ENCODE measurements at regions not wholly inside any gene's neighbourhood (a gene's known extent, or its start where the extent isn't known, plus 50 kb on each side); places are given as distances from the start of the nearest gene placed in this dataset.
"Not testable (repeated sequence)": the region's sequence is repeated elsewhere in the genome, so short reads cannot be mapped to it uniquely, and the experiment has no call there.

DNA sequence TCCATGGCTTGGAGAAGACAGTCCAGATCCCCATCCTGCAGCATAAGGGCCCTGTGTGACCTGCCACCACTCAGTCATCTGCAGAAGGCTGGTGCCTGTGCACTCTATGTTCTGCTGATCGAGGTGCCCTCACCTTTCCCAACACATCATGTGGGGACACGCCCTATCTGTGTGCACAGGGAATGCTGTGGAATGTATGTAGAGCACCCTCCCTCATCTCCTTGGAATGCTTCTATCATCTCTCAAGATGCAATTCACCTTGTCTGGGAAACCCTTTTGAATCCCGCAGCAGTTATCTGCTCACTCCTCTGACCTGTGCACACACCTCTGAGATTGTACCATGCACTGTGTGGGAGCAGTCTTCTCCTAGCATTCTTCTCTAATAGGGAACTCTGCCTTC, 207.2 kb upstream of the SSTR4 start:
- intact Hi-C loops (cut with DNase I): no loop called here

DNA sequence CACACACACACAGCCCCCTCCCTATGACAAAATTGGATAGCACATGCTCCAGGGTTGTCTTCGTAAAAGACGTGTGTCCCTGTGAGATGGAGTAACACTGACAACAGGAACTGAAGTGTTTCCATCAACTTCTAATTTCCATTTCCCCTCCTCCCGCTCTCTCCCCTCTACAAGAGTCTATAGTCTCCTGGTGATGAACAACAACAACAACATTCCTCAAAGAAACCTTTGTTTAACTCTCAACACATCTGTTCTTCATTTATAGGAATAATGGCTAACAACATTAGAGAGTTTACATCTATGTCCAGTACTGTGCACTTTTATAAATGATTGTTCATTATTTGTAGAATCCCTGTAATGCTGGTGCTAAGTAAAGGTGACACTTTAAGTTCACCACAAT, 205.8 kb upstream of the SSTR4 start:
- DNase-seq (ENCODE audit: low spot score): no peak
- intact Hi-C loops (cut with DNase I): no loop called here

More for the DNA sequence above, 207.2 kb upstream of the SSTR4 start:
- DNase-seq (ENCODE audit: low spot score): no peak

DNA sequence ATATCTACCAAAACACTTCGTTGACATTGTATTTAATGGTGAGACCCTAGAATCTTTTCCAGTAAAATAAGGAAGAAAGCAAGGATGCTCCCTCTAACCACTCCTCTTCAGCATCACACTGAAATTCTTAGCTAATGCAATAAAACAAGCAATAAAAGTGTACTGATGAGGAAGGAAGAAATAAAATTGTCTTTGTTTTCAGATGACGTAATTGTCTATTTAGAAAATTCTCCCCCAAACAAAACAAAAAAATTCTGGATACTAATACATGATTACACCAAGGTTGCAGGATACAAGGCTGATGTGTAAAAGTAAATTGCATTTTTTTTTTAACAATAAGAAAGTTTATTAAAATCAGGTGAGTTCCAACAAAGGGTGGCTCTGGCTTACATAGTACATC, 205.0 kb upstream of the SSTR4 start:
- intact Hi-C loops (cut with DNase I): no loop called here
- no peak for DNase-seq (ENCODE audit: low spot score)

DNA sequence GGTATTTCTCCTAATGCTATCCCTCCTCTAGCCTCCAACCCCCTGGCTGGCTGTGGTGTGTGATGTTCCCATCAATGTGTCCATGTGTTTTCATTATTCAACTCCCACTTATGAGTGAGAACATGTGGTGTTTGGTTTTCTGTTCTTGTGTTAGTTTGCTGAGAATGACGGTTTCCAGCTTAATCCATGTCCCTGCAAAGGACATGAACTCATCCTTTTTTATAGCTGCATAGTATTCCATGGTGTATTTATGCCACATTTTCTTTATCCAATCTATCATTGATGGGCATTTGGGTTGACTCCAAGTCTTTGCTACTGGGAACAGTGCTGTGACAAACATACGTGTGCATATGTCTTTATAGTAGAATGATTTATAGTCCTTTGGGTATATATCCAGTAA, 204.4 kb upstream of the SSTR4 start:
- DNase-seq (ENCODE audit: low spot score); intact Hi-C loops (cut with DNase I): not testable (repeated sequence)

DNA sequence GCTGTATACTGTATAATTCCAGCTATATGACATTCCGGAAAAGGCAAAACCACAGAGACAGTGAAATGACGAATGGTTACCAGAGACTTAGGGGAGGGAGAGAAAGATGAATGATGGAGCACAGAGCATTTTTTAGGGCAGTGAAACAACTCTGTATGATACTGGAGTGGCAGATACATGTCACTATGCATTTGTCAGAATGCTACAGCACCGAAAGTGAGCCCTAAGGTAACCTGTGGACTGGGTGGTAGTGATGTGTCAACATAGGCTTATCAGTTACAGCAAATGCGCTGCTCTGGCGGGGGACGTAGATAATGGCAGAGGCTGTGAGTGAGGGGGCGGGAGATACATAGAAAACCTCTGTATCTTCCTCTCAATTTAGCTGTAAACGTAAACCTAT, 201.3 kb upstream of the SSTR4 start:
- intact Hi-C loops (cut with DNase I): no loop called here
- no peak for DNase-seq (ENCODE audit: low spot score)

DNA sequence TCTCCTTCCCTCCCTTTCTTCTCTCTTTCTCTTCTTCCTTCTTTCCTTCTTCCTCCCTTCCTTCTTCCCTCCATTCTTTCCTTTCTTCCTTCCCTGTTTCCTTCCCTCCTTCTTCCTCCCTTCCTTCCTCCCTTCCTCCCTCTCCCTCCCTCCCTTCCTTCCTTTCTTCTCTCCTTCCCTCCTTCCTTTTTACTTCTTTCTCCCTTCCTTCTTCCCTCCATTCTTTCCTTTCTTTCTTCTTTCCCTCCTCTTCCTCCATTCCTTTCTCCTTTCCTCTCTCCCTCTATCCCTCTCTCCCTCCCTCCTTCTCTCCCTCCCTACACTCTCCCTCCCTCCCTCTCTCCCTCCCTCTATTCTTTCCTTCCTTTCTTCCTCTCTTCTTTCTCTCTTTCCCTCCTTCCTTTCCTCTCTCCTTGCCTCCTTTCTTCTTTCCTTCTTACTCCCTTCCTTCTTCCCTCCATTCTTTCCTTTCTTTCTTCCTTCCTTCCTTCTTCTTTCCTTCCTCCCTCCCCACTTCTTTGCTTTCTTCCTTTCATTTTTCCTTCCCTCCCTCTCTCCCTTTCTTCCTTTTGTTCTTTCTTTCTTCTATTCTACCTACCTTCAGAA, 200.4 kb upstream of the SSTR4 start:
- no peak for DNase-seq (ENCODE audit: low spot score)

DNA sequence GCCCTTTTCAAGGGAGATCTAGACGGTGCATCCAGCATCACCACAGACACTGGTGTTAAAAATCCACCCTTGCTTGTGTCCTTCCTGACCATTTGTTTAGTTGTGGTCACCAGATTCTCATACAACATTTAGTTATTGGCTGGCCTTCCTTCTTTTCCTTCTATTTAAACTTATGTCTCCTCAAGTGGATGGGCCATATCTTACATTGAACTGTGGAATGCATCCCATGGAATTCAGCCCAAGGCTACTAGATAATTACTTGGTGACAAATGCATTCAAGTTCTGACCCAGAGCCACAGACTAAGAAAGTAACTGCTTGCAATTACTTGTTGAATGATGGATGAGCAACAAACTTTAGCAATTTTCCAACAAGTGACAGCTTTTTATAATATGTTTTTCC, 198.9 kb upstream of the SSTR4 start:
- DNase-seq (ENCODE audit: low spot score): no peak
- intact Hi-C loops (cut with DNase I): no loop called here

More for the DNA sequence above, 200.4 kb upstream of the SSTR4 start:
- intact Hi-C loops (cut with DNase I): no loop called here

DNA sequence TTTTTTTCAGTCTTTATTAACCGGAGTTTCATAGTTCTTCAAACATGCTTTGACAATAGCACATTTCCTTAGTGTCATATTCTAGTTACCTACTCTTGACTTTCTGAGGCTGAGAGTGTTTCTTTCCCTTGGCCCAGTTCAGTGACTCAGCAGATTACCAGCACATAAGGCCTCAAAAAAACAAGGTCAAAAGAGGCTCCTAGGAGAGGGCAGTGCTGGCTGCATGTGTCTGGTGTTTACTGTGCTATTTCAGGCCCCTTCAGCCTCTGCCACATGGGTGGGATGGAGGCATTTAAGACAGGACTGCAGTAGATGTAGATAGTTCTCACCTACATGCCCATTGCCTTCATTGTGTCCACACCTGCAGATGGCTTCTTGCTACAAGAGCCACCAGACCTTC, 198.2 kb upstream of the SSTR4 start:
- intact Hi-C loops (cut with DNase I): no loop called here
- no peak for DNase-seq (ENCODE audit: low spot score)

DNA sequence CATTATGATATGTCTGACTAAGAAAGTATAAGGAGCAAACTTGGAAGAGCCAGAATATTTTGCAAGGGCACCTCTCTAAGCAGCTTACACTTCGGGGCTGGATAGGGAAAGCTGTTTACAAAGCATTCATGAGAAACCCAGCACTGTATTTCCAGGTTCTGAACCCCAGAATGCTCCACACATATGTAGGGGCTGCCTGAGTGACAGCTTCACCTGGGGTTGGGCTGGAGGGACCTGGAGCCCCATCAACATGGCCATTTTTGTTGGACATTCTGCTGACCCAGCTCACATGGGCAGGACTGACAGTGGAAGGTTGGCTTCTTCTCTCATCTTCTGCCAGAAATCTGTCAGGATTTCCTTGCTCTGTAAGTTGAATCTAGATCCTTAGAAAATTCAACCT, 197.1 kb upstream of the SSTR4 start:
- intact Hi-C loops (cut with DNase I): no loop called here
- no peak for DNase-seq (ENCODE audit: low spot score)

DNA sequence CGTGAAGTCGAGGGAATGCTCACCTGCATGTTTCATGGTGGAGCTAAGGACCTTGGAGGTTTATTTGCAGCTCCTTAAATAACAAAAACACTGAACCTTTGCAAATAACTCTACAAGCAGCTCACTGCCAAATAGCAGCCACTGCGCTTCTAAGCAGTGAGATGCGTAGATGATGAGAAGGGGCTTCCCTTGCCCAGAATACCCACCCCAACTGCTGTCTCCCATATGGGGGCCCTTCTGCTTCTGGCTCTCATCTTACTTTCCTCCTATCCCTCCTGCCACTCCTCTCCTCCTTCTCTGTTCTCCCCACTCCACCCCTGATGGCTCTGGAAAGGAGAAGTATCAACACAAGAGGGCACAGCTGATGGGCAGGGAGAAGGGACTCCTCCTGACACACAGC, 193.3 kb upstream of the SSTR4 start:
- intact Hi-C loops (cut with DNase I): no loop called here
- DNase-seq (ENCODE audit: low spot score): no peak

DNA sequence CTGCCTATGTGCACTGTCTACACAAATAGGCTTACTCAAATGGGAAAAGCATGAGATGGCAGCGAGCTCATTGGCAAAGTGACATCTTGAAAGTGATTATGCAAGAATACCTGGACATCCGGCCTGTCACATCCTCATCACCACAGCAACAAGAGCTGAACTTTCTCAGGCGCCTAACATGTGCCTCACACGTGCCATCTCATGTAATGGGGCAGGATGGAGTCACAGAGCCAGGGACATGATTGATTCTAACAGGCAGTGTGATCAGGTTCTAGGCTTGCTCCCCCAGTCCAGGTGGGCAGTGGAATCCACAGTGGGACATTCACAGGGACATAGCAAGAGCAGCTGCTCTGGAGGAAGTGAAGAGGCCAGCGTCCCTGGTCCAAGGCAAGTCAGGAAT, 192.3 kb upstream of the SSTR4 start:
- no peak for DNase-seq (ENCODE audit: low spot score)
- intact Hi-C loops (cut with DNase I): no loop called here

DNA sequence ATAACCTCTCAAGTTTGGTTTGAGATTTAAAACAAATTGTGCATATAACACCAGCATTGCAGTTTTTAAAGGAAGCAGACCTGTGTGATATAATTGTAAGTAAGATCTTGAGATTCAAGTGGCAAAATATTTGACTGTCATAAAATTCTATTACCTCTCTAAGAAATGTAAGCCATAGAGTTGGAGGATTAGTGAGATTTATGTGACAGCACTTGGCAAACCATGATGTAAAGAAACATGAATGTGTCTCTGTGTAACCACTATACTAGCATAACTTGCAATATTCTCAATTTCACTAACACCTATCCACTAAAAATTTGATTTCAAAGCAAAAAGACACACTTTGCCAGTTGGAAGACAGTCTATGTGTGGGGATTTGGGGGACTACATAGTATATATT, 190.2 kb upstream of the SSTR4 start:
- DNase-seq (ENCODE audit: low spot score): no peak
- intact Hi-C loops (cut with DNase I): no loop called here

DNA sequence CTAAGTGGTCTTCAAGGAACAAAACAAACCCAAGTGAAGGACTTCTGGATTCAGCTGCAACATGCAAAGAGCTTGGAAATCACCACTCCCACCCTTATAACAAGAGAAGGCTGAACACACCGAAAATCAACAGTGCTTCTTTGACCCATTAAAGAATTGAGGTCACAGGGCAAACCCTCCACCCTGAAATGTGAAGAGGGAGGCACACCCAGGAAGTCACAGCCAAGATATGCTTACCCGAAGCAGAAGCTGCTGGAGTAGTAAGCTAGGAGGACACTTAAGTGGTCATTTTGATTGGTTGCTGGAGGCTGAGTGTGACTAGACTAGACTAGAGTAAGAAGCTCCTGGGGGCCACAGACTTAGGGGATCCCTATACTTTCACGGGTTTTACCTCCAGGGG, 188.2 kb upstream of the SSTR4 start:
- DNase-seq (ENCODE audit: low spot score): no peak
- intact Hi-C loops (cut with DNase I): no loop called here

DNA sequence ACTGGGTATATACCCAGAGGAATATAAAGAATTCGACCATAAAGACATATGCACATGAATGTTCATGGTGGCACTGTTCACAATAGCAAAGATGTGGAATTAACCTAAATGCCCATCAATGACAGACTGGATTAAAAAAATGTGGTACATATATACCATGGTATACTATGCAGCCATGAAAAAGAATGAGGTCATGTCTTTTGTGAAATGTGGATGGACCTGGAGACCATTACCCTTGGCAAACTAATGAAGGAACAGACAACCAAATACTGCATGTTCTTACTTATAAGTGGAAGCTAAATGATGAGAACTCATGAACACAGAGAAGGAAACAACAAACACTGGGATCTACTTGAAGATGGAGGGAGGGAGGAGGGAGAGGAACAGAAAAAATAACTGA, 186.7 kb upstream of the SSTR4 start:
- intact Hi-C loops (cut with DNase I): no loop called here
- no peak for DNase-seq (ENCODE audit: low spot score)

DNA sequence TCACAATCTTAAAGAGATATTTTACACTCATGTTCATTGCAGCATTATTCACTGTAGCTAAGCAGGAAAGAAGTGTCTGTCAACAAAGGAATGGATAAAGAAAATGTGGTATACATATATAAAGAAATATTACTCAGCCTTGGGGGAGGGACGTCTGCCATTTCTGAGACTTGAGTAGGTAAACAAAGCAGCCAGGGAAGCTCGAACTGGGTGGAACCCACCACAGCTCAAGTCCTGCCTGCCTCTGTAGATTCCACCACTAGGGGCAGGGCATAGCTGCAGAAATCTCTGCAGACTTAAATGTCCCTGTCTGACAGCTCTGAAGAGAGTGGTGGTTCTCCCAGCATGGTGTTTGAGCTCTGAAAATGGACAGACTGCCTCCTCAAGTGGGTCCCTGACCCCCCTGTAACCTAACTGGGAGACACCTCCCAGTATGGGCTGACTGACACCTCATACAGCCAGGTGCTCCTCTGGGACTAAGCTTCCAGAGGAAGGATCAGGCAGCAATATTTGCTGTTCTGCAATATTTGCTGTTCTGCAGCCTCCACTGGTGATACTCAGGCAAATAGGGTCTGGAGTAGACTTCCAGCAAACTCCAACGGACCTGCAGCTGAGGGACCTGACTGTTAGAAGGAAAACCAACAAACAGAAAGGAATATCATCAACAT, 183.3 kb upstream of the SSTR4 start:
- DNase-seq (ENCODE audit: low spot score); intact Hi-C loops (cut with DNase I): not testable (repeated sequence)

DNA sequence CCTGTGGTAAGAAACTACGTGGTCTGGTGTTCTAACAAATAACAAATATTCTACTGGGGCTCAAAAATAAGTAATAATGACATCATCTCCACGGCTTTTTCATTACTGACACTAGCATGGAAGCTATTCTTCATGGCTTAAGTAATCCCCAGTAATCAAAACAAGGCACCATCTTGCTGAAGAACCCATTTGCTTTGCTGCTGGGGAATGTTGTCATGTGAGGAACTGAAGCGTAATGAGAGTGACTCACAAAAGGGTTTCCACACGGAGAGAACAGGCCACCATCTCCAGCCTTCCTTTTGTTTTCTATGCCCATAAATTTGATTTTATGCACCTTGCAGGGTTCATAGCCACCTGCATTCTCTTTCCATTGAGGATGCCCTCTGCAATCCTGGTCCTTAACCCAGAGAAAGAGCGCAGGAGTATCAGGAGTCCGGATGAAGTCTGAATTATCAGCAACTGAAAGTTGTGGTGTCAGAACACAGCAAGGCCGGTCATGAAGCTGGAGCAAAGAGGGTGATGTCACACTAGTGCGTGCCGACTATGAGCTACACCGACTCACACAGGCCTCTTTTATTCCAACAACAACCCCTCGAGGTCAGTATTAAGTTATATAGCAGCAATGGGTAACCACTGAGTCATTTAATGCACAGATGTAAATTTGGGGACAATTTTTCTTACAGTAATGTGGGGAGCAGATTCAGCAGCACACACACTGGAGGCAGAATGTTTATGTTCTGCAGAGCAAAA, 173.7 kb upstream of the SSTR4 start:
- no peak for DNase-seq (ENCODE audit: low spot score)
- intact Hi-C loops (cut with DNase I): no loop called here

DNA sequence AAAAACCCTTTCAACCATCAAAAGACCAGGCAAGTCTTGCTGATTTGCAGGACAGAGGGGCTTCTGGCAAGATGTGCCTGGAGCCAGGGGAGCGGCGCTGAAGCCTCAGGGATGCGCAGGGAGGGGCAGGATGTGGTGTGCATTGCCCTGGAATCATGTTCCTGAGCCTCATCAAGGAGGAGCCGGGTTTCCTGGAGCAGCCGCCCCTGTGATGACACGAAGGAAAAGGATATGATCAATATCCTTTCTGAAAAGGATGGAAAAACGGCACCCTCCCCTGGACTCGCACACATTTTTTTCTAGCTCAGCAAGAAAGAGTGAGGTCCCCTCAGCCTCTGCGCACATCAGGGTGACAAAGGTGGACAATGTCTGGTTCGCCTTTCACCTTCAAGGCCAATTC, 173.1 kb upstream of the SSTR4 start:
- intact Hi-C loops (cut with DNase I): no loop called here
- DNase-seq (ENCODE audit: low spot score): no peak

DNA sequence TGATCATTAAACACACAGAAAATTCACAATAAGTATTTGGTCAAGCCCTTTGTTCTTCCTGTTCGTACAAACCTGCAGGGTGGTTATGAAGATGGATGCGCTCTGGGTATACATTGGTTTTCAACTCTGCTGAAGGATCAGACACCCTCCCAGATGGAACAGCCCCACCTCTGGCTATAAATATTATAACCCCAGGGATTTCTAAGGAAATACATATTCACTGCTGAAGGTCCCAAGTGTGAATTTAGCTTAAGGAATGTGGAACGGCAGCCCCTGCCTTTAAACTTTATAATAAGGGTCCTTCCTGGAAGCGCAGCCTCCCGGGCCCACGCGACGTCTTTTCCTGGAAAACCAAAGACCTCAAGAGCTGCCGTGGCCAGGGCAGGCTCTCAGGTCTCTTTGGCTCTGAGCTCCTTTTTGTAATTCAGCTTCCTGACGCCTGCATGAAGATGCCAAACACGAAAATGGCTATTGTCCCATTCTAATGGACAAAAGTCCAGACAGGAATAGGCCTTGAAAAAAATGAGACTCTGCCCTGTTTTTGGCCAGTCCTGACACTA, 172.4 kb upstream of the SSTR4 start:
- DNase-seq (ENCODE audit: low spot score): no peak
- intact Hi-C loops (cut with DNase I): no loop called here

DNA sequence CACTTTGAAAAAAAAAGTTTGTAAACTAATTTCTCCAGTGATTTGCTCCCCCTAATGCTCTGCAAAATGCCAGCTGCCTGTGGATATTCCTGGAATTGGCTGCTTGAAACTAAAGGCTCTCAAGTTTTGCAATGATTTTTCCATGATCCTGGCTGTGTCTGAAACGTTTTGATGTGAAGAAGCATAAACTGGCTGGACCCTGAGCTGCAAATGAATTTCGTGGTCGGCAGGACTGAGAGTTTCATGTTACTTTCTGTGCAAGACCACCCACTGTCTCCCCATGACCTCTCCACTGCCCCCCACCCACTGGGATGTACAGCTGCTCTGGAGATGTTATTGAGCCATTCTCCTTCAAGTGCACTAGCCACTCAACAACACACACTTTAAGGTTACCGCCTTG, 171.3 kb upstream of the SSTR4 start:
- no peak for DNase-seq (ENCODE audit: low spot score)

DNA sequence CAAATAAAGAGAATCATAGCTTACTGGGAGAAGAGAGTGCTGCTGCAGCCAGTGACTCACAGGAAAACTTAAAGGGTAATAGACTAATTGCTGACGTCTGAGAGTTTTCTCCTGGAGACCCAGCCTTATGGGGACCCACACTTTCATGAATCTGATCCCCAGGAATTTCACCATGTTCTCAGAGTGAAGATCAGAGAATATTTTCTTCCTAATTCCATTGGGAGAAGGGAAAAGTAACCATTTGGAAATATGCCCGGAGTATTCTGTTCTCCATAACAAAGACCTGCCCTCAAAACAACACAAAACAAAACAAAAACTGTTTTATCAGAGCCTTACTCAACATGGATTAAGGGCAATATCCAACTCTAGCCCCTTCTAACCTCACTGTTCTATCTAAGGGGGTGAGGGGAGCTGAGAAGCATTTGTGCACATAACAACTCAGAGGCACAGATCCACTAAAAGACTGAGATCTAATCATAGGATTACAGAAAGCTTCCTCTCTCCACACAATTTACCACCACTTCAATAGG, 168.2 kb upstream of the SSTR4 start:
- intact Hi-C loops (cut with DNase I): no loop called here
- no peak for DNase-seq (ENCODE audit: low spot score)

More for the DNA sequence above, 171.3 kb upstream of the SSTR4 start:
- intact Hi-C loops (cut with DNase I): no loop called here

All from posterior vena cava (tissue), 2 donors.